ENCODE measurements at regions not wholly inside any gene's neighbourhood (a gene's known extent, or its start where the extent isn't known, plus 50 kb on each side); places are given as distances from the start of the nearest gene placed in this dataset.

DNA sequence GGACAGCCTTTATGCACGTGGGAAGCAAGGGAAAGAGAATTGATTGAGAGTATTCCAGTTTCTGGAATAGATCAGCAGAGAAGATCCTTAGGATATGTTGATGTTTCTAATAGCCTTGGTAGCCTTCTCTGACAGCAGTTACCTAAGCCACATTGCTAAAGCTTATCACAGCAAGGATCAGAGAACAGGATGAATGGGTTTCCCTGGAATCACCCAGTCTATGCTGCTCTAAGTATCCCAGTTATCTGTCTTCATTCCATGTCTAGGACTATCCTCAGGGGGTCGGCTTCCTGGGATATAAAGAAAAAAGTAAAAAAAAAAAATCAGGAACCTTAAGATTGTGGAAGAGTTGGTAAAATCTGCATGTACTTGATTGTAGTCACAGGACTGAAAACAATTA lies 352.0 kb upstream of the AKR1E2 start:
- TF ChIP-seq, protein P1, sequence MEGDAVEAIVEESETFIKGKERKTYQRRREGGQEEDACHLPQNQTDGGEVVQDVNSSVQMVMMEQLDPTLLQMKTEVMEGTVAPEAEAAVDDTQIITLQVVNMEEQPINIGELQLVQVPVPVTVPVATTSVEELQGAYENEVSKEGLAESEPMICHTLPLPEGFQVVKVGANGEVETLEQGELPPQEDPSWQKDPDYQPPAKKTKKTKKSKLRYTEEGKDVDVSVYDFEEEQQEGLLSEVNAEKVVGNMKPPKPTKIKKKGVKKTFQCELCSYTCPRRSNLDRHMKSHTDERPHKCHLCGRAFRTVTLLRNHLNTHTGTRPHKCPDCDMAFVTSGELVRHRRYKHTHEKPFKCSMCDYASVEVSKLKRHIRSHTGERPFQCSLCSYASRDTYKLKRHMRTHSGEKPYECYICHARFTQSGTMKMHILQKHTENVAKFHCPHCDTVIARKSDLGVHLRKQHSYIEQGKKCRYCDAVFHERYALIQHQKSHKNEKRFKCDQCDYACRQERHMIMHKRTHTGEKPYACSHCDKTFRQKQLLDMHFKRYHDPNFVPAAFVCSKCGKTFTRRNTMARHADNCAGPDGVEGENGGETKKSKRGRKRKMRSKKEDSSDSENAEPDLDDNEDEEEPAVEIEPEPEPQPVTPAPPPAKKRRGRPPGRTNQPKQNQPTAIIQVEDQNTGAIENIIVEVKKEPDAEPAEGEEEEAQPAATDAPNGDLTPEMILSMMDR (IDR thresholded peaks at IDR 0.05; ENCODE audit: low read depth, low read length, missing control alignments): no peak
- no peak for DNase-seq (ENCODE audit: low read depth)
- no peak overlapping the region for H3K4me3 ChIP-seq (ENCODE audit: low read depth, low read length)

DNA sequence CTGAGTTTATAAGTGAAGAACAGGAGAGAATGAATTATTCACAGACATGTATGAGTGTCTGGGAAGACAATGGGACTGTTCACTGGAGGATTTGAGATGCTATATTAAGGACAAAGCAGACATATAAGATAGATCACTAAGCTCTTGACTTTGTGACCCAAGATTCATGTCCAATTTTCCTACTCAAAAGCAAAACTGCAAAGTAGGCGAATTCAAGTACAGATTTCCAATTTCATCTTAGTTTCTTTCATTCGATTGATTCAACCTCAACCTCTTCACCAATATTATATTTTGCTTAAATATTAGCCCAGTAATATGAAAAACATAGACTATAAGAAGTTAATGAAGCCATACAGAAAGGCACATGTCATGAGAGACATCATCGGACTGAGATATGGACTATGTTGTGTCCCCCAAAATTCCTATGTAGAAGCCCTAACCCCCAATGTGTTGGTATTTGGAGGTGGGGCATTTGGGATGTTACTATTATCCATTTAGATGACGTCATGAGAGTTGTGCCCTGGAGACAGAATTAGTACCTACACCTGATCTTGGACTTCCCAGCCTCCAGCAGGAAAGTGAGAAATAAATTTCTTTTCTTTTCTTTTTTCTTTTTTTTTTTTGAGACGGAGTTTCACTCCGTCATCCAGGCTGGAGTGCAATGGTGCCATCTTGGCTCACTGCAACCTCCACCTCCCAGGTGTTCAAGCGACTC lies 353.7 kb upstream of the AKR1E2 start:
- H3K4me3 ChIP-seq (ENCODE audit: low read depth, low read length): no peak overlapping the region
- DNase-seq (ENCODE audit: low read depth): no peak
- TF ChIP-seq, protein P1 (IDR thresholded peaks at IDR 0.05; ENCODE audit: low read depth, low read length, missing control alignments): no peak

DNA sequence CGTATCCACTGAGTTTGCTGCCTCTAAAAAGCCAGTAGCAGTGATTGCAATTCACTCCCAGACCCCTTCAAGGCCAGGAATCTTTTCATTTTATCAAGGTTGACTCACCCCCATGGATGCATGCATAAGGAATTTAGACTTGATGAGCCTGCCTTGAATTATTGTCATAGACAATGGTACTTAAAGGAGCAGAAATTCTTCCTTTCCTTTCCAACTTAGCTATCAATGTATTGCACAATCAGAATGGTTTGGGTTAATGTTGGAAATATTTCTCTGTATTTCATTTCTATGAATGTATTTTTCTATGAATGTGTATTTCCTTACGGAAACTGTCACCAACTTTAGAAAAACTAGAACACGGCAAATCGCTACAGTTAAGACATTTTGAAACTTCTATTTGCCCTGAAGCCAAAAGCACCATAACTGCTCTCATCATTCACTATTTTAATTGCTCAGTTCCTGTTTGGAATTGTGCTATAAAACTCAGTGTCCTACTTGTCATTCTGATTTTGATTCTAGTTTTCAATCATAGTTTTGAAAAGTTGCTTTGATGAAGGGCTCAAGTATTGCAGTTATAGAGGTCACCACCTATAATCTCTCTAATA lies 355.7 kb upstream of the AKR1E2 start:
- no peak for DNase-seq (ENCODE audit: low read depth)
- no peak overlapping the region for H3K4me3 ChIP-seq (ENCODE audit: low read depth, low read length)
- TF ChIP-seq, protein P1 (IDR thresholded peaks at IDR 0.05; ENCODE audit: low read depth, low read length, missing control alignments): no peak

DNA sequence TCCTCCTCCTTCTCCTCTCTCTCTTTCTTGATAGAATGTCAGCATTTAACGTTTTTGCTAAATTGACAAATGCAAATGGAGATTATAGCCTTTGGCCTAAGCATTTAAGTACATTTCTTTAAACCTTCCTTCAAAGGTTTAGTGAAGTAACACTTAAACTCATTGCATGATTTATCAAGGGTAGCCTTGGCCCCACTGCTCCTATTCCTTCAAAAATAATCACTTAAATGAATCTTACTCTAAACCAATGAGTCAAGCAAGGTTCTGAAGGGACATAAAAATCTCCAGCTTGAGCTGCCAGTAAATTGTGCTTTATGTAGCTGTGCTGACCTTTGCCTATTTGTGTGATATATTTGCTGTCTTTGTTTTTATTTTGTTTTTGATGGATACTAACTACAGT lies 358.5 kb upstream of the AKR1E2 start:
- TF ChIP-seq, protein P1 (IDR thresholded peaks at IDR 0.05; ENCODE audit: low read depth, low read length, missing control alignments): no peak
- DNase-seq (ENCODE audit: low read depth): no peak

DNA sequence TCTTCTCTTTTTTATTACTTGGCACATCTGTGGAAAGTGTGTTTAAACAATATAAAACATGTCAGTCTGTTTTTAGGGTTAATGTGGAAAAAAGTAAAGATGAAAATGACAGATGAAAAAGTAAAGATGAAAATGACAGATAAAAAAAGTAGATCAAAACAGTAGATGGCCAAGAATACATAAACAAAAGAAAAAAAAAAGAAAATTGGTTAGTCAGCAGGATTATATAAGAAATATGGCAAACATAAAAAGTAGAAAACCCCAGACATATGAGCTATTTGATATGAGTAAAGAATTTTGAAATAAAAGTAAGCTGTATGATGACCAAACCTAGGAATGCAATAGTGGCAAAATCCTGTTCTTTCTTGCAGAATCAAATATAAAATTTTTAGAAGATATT lies 365.7 kb upstream of the AKR1E2 start:
- DNase-seq (ENCODE audit: low read depth): no peak
- TF ChIP-seq, protein P1 (IDR thresholded peaks at IDR 0.05; ENCODE audit: low read depth, low read length, missing control alignments): no peak
- no peak overlapping the region for H3K4me3 ChIP-seq (ENCODE audit: low read depth, low read length)

More for the DNA sequence above, 358.5 kb upstream of the AKR1E2 start:
- H3K4me3 ChIP-seq (ENCODE audit: low read depth, low read length): no peak overlapping the region

DNA sequence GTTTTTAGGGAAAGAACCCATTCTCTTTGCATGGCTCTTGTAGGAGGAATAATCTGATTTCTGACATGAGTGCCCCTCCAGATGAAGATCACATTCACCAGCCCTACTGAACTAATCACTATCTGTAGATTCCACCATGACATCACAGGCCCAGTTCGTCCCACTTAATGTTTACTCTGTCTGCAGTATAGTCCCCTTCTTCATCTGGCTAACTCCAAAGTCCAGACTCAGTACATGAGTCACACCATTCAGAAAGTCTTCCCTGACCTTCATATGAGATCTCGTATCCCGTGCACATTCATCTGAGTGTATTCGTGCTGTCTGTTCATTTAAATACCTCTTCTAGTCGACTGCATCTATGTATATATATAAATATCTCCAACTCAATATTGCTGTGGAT lies 366.5 kb upstream of the AKR1E2 start:
- H3K4me3 ChIP-seq (ENCODE audit: low read depth, low read length): no peak overlapping the region
- DNase-seq (ENCODE audit: low read depth): no peak
- TF ChIP-seq, protein P1 (IDR thresholded peaks at IDR 0.05; ENCODE audit: low read depth, low read length, missing control alignments): no peak

DNA sequence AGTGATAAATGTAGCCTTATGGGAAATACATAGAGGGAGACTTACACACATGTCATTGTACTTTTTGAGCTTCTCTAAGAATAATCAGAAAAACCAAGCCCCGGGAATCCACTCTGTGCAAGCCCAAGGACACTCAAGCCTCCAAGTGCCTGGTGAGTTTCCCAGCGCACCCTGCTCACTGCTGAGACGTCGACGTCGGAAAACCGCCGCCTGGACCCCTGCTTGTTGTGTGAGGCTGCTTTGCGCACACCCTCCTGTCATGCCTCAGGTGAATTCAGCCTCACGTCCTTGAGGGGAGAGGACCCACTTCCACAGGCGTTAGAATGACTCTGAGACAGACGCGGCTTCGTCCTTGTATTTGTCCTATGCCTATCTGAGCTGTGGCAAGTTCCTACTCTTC lies 368.4 kb upstream of the AKR1E2 start:
- no peak overlapping the region for H3K4me3 ChIP-seq (ENCODE audit: low read depth, low read length)
- TF ChIP-seq, protein P1 (IDR thresholded peaks at IDR 0.05; ENCODE audit: low read depth, low read length, missing control alignments): no peak
- DNase-seq (ENCODE audit: low read depth): no peak

All from GM12864 (cell line).